ENCODE measurements at regions not wholly inside any gene's neighbourhood (a gene's known extent, or its start where the extent isn't known, plus 50 kb on each side); places are given as distances from the start of the nearest gene placed in this dataset.

- Mint-ChIP-seq H3K4me3 (no peak overlapping the region), H3K27me3 (no peaks in the 10 kb centered on the region), H3K36me3 (ENCODE audit: low read depth) (no peaks in the 10 kb centered on the region), H3K27ac (no peak overlapping the region), H3K9me3 (no peaks in the 10 kb centered on the region), H3K4me1 (ENCODE audit: low read depth) (peaks cover 16% of the 10 kb centered on the region)
- intact Hi-C loops (cut with micrococcal nuclease) = no loop called here
Measured at GRCh38 chr12:45637242-45637641, 92.3 kb upstream of the ARID2 start.

- Mint-ChIP-seq H3K27ac (no peak overlapping the region), H3K4me3 (no peak overlapping the region), H3K36me3 (ENCODE audit: low read depth) (no peaks in the 10 kb centered on the region), H3K9me3 (no peaks in the 10 kb centered on the region), H3K4me1 (ENCODE audit: low read depth) (peaks cover 16% of the 10 kb centered on the region), H3K27me3 (no peaks in the 10 kb centered on the region)
- intact Hi-C loops (cut with micrococcal nuclease) = no loop called here
Measured at GRCh38 chr12:45637706-45638105, 91.8 kb upstream of the ARID2 start.

GRCh38 chr12:45638386-45638785, 91.1 kb upstream of the ARID2 start:
- Mint-ChIP-seq H3K27me3 (no peaks in the 10 kb centered on the region), H3K27ac (no peak overlapping the region), H3K9me3 (no peaks in the 10 kb centered on the region), H3K4me3 (no peak overlapping the region), H3K36me3 (ENCODE audit: low read depth) (no peaks in the 10 kb centered on the region), H3K4me1 (ENCODE audit: low read depth) (peaks cover 16% of the 10 kb centered on the region)
- intact Hi-C loops (cut with micrococcal nuclease) = no loop called here

- H3K4me3 Mint-ChIP-seq = no peak overlapping the region
Measured at GRCh38 chr12:45644541-45644940, 85.0 kb upstream of the ARID2 start.

GRCh38 chr12:45646851-45647581, 82.5 kb upstream of the ARID2 start:
- no peak overlapping the region for H3K4me3 Mint-ChIP-seq
- H3K36me3 Mint-ChIP-seq (ENCODE audit: low read depth) = no peaks in the 10 kb centered on the region

More at GRCh38 chr12:45644541-45644940, 85.0 kb upstream of the ARID2 start:
- no peaks in the 10 kb centered on the region for H3K36me3 Mint-ChIP-seq (ENCODE audit: low read depth)
- no peaks in the 10 kb centered on the region for H3K9me3 Mint-ChIP-seq
- peak overlapping the region; percentile 45 for H3K27ac Mint-ChIP-seq
- H3K4me1 Mint-ChIP-seq (ENCODE audit: low read depth) = peaks cover 6% of the 10 kb centered on the region
- intact Hi-C loops (cut with micrococcal nuclease) = no loop called here
- no peaks in the 10 kb centered on the region for H3K27me3 Mint-ChIP-seq

DNA sequence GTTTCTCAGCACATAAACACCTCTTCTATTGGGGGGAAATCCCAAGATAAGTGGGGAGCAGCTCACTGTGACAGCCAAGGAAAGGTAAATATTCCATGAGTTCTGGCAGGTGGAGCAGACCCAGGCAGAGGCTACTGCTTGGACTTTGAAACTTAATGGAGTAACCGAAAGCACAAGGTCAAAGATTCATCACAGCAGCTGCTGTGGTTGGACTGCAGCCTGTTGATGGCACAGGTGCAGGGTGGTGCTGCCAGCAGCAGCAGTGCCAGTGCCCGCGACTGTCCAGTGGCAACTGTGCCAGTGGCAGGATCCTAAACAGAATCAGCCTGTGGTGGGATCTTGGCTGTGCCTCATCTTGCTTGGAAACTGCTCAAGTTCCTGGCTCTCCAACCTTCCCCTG, 81.4 kb upstream of the ARID2 start:
- intact Hi-C loops (cut with micrococcal nuclease) = no loop called here
- no peak overlapping the region for H3K27ac Mint-ChIP-seq
- no peak overlapping the region for H3K4me3 Mint-ChIP-seq
- H3K27me3 Mint-ChIP-seq = no peaks in the 10 kb centered on the region
- no peaks in the 10 kb centered on the region for H3K9me3 Mint-ChIP-seq
- H3K4me1 Mint-ChIP-seq (ENCODE audit: low read depth) = peaks cover 6% of the 10 kb centered on the region
- H3K36me3 Mint-ChIP-seq (ENCODE audit: low read depth) = no peaks in the 10 kb centered on the region

More at GRCh38 chr12:45646851-45647581, 82.5 kb upstream of the ARID2 start:
- intact Hi-C loops (cut with micrococcal nuclease) = no loop called here
- Mint-ChIP-seq H3K27me3 (no peaks in the 10 kb centered on the region), H3K9me3 (no peaks in the 10 kb centered on the region), H3K4me1 (ENCODE audit: low read depth) (peaks cover 6% of the 10 kb centered on the region), H3K27ac (no peak overlapping the region)

DNA sequence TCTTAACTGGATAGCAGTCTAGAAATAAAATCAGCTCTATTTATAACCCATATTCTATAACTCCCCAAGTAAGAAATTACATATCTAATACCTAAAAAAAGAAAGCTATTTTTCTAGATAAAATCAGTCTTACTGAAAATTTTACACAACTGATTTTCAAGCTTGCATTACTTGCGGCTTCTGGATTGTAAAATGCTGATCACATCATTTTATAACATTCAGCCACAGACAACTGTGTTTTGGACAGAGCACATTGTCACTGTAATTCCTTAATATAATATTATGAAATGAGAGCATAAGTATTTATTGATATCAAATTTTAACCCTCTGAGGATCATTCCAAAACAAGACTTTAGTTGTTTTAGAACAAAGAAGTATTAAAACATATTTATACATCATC, 78.5 kb upstream of the ARID2 start:
- Mint-ChIP-seq H3K27me3 (no peaks in the 10 kb centered on the region), H3K4me3 (no peak overlapping the region), H3K27ac (no peak overlapping the region), H3K36me3 (ENCODE audit: low read depth) (no peaks in the 10 kb centered on the region), H3K4me1 (ENCODE audit: low read depth) (peaks cover 6% of the 10 kb centered on the region), H3K9me3 (no peaks in the 10 kb centered on the region)
- intact Hi-C loops (cut with micrococcal nuclease) = no loop called here

DNA sequence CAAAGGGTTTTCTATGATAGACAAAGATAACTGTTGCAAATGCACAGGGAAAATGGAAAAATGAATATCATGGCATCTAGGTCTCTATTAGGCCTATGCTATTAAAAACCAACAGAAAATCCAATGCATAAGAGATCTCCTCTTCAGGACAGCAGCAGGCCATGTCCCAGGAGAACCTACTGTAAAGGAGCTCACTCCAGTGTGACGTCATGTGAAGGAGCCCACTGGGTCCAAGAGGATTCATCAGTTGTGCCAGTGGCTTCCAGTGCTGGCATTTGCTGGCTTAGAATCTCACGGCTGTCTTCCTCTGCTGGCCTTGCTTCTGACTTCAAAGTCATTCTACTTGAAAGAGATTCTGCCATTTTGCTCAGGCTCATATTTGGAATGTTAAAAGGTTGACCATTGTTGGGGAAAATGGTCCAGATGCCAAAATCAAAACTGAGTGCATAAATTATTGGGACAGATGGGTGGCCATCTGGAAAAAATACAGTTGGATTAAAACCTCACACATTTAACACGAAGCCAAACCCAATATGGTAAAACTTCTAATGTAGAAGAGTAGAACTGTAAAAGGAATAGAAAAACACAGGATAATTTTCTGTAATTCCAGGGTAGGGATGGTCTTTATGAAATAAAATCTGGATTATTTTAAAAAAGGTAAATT, 75.4 kb upstream of the ARID2 start:
- intact Hi-C loops (cut with micrococcal nuclease) = no loop called here

DNA sequence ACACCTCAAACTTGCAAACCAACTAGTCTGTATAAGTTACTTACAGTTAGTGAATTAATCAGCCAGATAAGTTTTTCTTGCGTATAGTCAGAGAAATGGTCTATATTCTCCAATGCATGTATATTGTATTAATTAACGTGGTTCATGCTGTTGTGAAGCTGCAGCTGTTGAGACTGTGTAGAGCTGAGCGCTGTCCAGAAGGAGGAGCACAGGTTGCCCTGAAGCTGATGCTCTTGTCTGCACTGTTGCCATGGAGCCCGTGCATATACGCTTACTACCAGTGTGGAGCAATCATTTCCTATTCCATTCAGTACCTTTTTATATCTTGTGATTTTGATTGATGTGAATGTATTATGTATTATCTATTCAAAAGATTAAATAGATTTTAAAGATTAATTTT, 74.3 kb upstream of the ARID2 start:
- Mint-ChIP-seq H3K27me3 (no peaks in the 10 kb centered on the region), H3K4me1 (ENCODE audit: low read depth) (peaks cover 20% of the 10 kb centered on the region), H3K4me3 (no peak overlapping the region), H3K27ac (no peak overlapping the region), H3K36me3 (ENCODE audit: low read depth) (no peaks in the 10 kb centered on the region), H3K9me3 (peaks cover under 1% of the 10 kb centered on the region)
- intact Hi-C loops (cut with micrococcal nuclease) = no loop called here

More for the DNA sequence above, 75.4 kb upstream of the ARID2 start:
- H3K27me3 Mint-ChIP-seq = no peaks in the 10 kb centered on the region
- peaks cover 15% of the 10 kb centered on the region for H3K4me1 Mint-ChIP-seq (ENCODE audit: low read depth)
- H3K4me3 Mint-ChIP-seq = no peak overlapping the region
- H3K27ac Mint-ChIP-seq = no peak overlapping the region
- no peaks in the 10 kb centered on the region for H3K36me3 Mint-ChIP-seq (ENCODE audit: low read depth)
- no peaks in the 10 kb centered on the region for H3K9me3 Mint-ChIP-seq

GRCh38 chr12:45655743-45656142, 73.8 kb upstream of the ARID2 start:
- Mint-ChIP-seq H3K27me3 (no peaks in the 10 kb centered on the region), H3K27ac (no peak overlapping the region), H3K9me3 (peaks cover 6% of the 10 kb centered on the region), H3K4me1 (ENCODE audit: low read depth) (peaks cover 26% of the 10 kb centered on the region), H3K4me3 (no peak overlapping the region), H3K36me3 (ENCODE audit: low read depth) (no peaks in the 10 kb centered on the region)
- intact Hi-C loops (cut with micrococcal nuclease) = no loop called here

- Mint-ChIP-seq H3K9me3 (peaks cover 8% of the 10 kb centered on the region), H3K4me1 (ENCODE audit: low read depth) (peaks cover 27% of the 10 kb centered on the region), H3K36me3 (ENCODE audit: low read depth) (no peaks in the 10 kb centered on the region), H3K27ac (peak overlapping the region; percentile 39), H3K27me3 (no peaks in the 10 kb centered on the region), H3K4me3 (no peak overlapping the region)
- intact Hi-C loops (cut with micrococcal nuclease) = no loop called here
Measured at GRCh38 chr12:45658020-45658419, 71.5 kb upstream of the ARID2 start.

GRCh38 chr12:45660330-45660729, 69.2 kb upstream of the ARID2 start:
- intact Hi-C loops (cut with micrococcal nuclease) = no loop called here
- peaks cover 8% of the 10 kb centered on the region for H3K9me3 Mint-ChIP-seq
- H3K27ac Mint-ChIP-seq = no peak overlapping the region
- H3K36me3 Mint-ChIP-seq (ENCODE audit: low read depth) = no peaks in the 10 kb centered on the region
- H3K27me3 Mint-ChIP-seq = no peaks in the 10 kb centered on the region
- H3K4me1 Mint-ChIP-seq (ENCODE audit: low read depth) = peaks cover 27% of the 10 kb centered on the region
- H3K4me3 Mint-ChIP-seq = no peak overlapping the region

DNA sequence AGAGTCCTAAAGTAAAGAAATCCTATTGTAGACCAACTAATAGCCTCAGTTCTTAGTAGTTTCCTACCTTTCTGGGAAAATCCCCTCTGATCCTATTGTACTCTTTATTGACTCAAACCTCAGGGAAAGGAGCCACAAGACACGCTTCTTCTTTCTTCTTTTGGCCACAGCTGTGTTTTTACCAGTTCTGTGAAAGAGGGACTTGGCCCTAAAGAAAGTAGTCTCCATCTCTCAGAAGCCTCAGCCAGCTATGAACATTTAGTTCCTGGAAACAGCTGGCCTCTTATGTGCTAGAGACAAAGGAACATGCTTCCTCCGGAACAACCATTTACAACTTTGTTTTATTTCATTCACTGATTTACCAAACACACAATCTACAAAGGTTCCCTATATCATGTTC, 66.1 kb upstream of the ARID2 start:
- intact Hi-C loops (cut with micrococcal nuclease) = no loop called here
- Mint-ChIP-seq H3K27ac (no peak overlapping the region), H3K4me3 (no peak overlapping the region), H3K4me1 (ENCODE audit: low read depth) (peaks cover 12% of the 10 kb centered on the region), H3K27me3 (no peaks in the 10 kb centered on the region), H3K36me3 (ENCODE audit: low read depth) (no peaks in the 10 kb centered on the region), H3K9me3 (peaks cover 8% of the 10 kb centered on the region)

GRCh38 chr12:45665941-45666340, 63.6 kb upstream of the ARID2 start:
- peaks cover under 1% of the 10 kb centered on the region for H3K9me3 Mint-ChIP-seq
- peaks cover 7% of the 10 kb centered on the region for H3K4me1 Mint-ChIP-seq (ENCODE audit: low read depth)
- intact Hi-C loops (cut with micrococcal nuclease) = no loop called here
- H3K27ac Mint-ChIP-seq = peak overlapping the region; percentile 5
- H3K4me3 Mint-ChIP-seq = no peak overlapping the region
- no peaks in the 10 kb centered on the region for H3K36me3 Mint-ChIP-seq (ENCODE audit: low read depth)
- H3K27me3 Mint-ChIP-seq = no peaks in the 10 kb centered on the region
